Activated CD8-positive, alpha-beta T cell treated with anti-CD3 and anti-CD28 coated beads for 36 hours (primary cell): ENCODE measurements at regions not wholly inside any gene's neighbourhood (a gene's known extent, or its start where the extent isn't known, plus 50 kb on each side); places are given as distances from the start of the nearest gene placed in this dataset.

Experiments used
- ATAC-seq: fragments of 200-7000 bp; cut with Tn5 transposase; one replicate; pipeline ENCODE4 v1.10.0; 2021; ENCODE audit warnings: mild to moderate bottlenecking, moderate library complexity
- CTCF ChIA-PET: fragments of 350-600 bp; sonication (Branson Sonifier 250); formaldehyde crosslinking; loops from one replicate; lab custom pipeline; 2021; ENCODE audit warnings: antibody characterized with exemption; lab: Charles Lee
- POLR2A ChIA-PET: fragments of 350-600 bp; sonication (Branson Sonifier 250); formaldehyde crosslinking; loops from one replicate; lab custom pipeline; 2021; ENCODE audit warnings: antibody characterized with exemption; lab: Charles Lee
- DNase-seq: peaks from one replicate; pipeline ENCODE4 v3.0.0-alpha.2; 2020
- H3K27ac Mint-ChIP-seq: one replicate; pipeline ENCODE4 v1.8.0; 2021; ENCODE audit warnings: mild to moderate bottlenecking, mixed read lengths
- H3K27me3 Mint-ChIP-seq: one replicate; pipeline ENCODE4 v1.8.0; 2021; ENCODE audit warnings: mixed read lengths
- H3K36me3 Mint-ChIP-seq: one replicate; pipeline ENCODE4 v1.8.0; 2021; ENCODE audit warnings: low read depth, mixed read lengths
- H3K4me1 Mint-ChIP-seq: one replicate; pipeline ENCODE4 v1.8.0; 2021; ENCODE audit warnings: low read depth, mixed read lengths
- H3K4me3 Mint-ChIP-seq: one replicate; pipeline ENCODE4 v1.8.0; 2021; ENCODE audit warnings: mild to moderate bottlenecking, moderate library complexity, mixed read lengths
- H3K9me3 Mint-ChIP-seq: one replicate; pipeline ENCODE4 v1.8.0; 2021; ENCODE audit warnings: mixed read lengths
- intact Hi-C: fragments of 100-400 bp; cut with micrococcal nuclease; formaldehyde crosslinking; loops from one replicate; pipeline ENCODE4 v1.10.0; 2022
- TF ChIP-seq, protein P1 (sequence below): fragments of 200-600 bp; IDR thresholded peaks from one replicate; pipeline ENCODE4 v1.8.0; 2022; ENCODE audit warnings: antibody characterized with exemption, mild to moderate bottlenecking

DNA sequence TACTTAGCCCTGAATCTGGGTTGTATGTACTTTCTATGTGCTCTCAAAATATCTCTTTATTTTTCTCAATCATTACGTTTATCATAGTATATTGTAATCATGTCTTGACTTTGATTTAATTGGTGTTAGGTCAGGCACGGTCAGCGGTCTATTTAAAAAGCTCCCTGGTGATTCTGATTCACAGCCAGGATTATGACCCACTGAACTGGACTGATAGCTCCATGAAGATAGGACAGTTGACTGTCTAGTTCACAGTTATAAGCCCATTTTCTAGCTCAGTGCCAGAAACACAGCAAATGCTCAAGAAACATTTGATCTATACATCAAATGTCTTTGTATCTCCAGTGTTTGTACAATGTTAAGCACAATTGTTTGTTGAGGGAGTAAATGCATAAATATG lies 111.5 kb upstream of the CCN2 start:
- TF ChIP-seq, protein P1, sequence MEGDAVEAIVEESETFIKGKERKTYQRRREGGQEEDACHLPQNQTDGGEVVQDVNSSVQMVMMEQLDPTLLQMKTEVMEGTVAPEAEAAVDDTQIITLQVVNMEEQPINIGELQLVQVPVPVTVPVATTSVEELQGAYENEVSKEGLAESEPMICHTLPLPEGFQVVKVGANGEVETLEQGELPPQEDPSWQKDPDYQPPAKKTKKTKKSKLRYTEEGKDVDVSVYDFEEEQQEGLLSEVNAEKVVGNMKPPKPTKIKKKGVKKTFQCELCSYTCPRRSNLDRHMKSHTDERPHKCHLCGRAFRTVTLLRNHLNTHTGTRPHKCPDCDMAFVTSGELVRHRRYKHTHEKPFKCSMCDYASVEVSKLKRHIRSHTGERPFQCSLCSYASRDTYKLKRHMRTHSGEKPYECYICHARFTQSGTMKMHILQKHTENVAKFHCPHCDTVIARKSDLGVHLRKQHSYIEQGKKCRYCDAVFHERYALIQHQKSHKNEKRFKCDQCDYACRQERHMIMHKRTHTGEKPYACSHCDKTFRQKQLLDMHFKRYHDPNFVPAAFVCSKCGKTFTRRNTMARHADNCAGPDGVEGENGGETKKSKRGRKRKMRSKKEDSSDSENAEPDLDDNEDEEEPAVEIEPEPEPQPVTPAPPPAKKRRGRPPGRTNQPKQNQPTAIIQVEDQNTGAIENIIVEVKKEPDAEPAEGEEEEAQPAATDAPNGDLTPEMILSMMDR, result no peak
- DNase-seq (no peak), ATAC-seq (no peak)
- Mint-ChIP-seq H3K27ac (no peak overlapping the region), H3K27me3 (no peaks in the 10 kb centered on the region), H3K4me3 (no peak overlapping the region), H3K9me3 (no peaks in the 10 kb centered on the region), H3K4me1 (no peaks in the 10 kb centered on the region), H3K36me3 (no peaks in the 10 kb centered on the region)
- intact Hi-C loops, result no loop called here
- POLR2A ChIA-PET, result no interaction called here
- CTCF ChIA-PET, result no interaction called here

DNA sequence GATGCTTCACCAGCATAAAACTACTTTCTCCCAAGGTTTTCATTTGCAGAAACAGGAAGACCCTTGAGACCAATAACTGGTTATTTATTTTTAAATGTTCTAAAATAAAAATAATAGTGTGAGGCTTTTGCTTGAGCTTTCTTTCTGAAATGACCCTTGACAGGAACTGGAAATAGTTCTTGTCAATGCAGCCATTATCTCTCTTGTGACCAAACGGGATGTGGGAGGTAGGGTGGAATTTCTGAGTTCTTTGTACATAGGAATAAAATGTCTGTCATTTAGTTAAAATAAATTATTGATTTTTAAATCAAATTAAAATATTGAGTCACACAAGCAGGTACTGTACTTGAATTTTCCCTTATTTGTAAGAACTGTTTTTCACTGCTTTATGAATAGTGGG lies 110.2 kb upstream of the CCN2 start:
- H3K4me1 Mint-ChIP-seq, result no peaks in the 10 kb centered on the region
- ChIA-PET POLR2A (no interaction called here), CTCF (interaction anchor here (1.3 kb wide), 1 partner anchor 16 kb away, joined by 3 read pairs; no protein-coding TSS in a partner anchor)
- peaks cover 2% of the 10 kb centered on the region for H3K9me3 Mint-ChIP-seq
- no peak overlapping the region for H3K27ac Mint-ChIP-seq
- no peak overlapping the region for H3K4me3 Mint-ChIP-seq
- H3K36me3 Mint-ChIP-seq, result no peaks in the 10 kb centered on the region
- ATAC-seq (no peak), DNase-seq (no peak)
- intact Hi-C loops, result no loop called here
- TF ChIP-seq, protein P1, result no peak
- H3K27me3 Mint-ChIP-seq, result no peaks in the 10 kb centered on the region

DNA sequence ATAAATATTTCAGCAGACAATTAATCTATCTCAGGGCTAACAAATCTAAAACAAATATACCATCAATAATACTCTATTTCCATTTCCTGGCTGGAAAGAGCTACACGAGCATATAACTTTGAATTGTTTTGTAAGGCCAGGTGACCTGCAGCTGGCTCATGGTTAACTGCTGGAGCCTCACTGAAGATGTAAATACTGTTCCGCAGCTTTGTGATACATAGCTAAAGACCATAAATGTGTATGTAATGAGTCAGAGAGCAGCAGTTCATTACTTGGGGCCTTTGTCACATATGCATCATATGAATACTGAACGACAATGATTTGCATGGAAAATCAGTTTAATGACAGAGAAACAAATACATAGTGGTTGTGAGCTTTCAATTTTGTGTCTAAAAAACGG lies 109.4 kb upstream of the CCN2 start:
- TF ChIP-seq, protein P1, result no peak
- ATAC-seq (no peak), DNase-seq (no peak)
- Mint-ChIP-seq H3K27me3 (no peaks in the 10 kb centered on the region), H3K9me3 (peaks cover 2% of the 10 kb centered on the region), H3K27ac (no peak overlapping the region), H3K4me1 (no peaks in the 10 kb centered on the region), H3K4me3 (no peak overlapping the region), H3K36me3 (no peaks in the 10 kb centered on the region)
- intact Hi-C loops, result no loop called here
- POLR2A ChIA-PET, result no interaction called here
- CTCF ChIA-PET, result interaction anchor here (1.3 kb wide), 1 partner anchor 15 kb away, joined by 3 read pairs; no protein-coding TSS in a partner anchor

DNA sequence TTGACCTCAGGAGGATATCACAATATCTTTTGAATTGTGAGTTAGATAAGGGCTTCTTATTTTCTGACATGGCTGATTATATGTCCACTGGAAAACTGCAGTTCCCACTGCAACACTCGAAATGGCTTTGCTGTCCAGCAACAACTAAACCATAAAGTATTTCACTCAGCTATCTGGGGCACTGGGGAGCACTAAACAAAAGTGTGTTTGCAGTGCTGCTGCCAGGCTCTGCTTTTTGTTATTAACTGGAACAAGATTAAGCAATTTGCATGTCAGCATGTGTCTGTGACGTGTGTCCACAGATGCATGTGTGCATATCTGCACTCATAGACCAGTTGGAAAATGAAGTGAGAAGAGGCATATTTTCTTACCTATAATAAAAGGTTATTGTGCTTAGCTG lies 107.8 kb upstream of the CCN2 start:
- CTCF ChIA-PET, result no interaction called here
- TF ChIP-seq, protein P1, result no peak

DNA sequence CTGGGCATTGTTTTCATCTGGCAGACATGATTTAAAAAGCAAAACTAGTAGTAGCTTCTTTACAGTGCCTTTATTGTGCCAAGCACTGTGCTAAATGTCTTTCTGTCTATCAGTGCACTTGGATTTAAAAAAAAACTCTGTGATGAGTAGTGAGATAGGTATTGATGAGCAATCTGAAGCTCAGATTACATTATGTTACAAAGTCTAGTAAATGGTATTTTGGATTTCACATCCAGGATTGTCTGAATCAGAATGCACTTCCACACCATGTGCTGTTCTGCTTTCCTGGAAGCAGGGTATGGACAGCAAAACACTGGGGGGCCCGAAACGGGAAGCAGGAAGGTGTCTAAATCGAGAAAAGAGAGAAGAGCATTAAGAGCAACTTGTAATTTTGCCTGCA lies 103.4 kb upstream of the CCN2 start:
- Mint-ChIP-seq H3K4me1 (no peaks in the 10 kb centered on the region), H3K9me3 (peaks cover 2% of the 10 kb centered on the region), H3K27ac (no peak overlapping the region), H3K4me3 (no peak overlapping the region), H3K27me3 (no peaks in the 10 kb centered on the region), H3K36me3 (no peaks in the 10 kb centered on the region)
- intact Hi-C loops, result no loop called here
- no peak for DNase-seq
- no peak for ATAC-seq
- TF ChIP-seq, protein P1, result no peak
- ChIA-PET POLR2A (no interaction called here), CTCF (no interaction called here)

More for the DNA sequence above, 107.8 kb upstream of the CCN2 start:
- no peak overlapping the region for H3K4me3 Mint-ChIP-seq
- no peaks in the 10 kb centered on the region for H3K27me3 Mint-ChIP-seq
- intact Hi-C loops, result no loop called here
- no peak for DNase-seq
- no peak for ATAC-seq
- H3K9me3 Mint-ChIP-seq, result peaks cover 2% of the 10 kb centered on the region
- no peaks in the 10 kb centered on the region for H3K36me3 Mint-ChIP-seq
- H3K4me1 Mint-ChIP-seq, result no peaks in the 10 kb centered on the region
- no peak overlapping the region for H3K27ac Mint-ChIP-seq
- POLR2A ChIA-PET, result no interaction called here
